Type B pancreatic cell (in vitro differentiated cells): ENCODE measurements at regions not wholly inside any gene's neighbourhood (a gene's known extent, or its start where the extent isn't known, plus 50 kb on each side); places are given as distances from the start of the nearest gene placed in this dataset.

ENCODE experiments used
- DNase-seq: peaks from one replicate; pipeline ENCODE4 v3.0.0; 2021; ENCODE audit warnings: mixed read lengths; ENCODE audit not compliant: unreplicated experiment; ENCODE audit errors: extremely low spot score
- H3K27ac Mint-ChIP-seq: 2 replicates; pipeline ENCODE4 v1.8.0; 2021; ENCODE audit warnings: mild to moderate bottlenecking, mixed read lengths
- H3K27me3 Mint-ChIP-seq: 2 replicates; pipeline ENCODE4 v1.8.0; 2021; ENCODE audit warnings: mixed read lengths
- H3K36me3 Mint-ChIP-seq: 2 replicates; pipeline ENCODE4 v1.8.0; 2021; ENCODE audit warnings: mixed read lengths
- H3K4me1 Mint-ChIP-seq: one replicate; pipeline ENCODE4 v1.8.0; 2021; ENCODE audit warnings: mixed read lengths; ENCODE audit not compliant: unreplicated experiment
- H3K4me3 Mint-ChIP-seq: 2 replicates; pipeline ENCODE4 v1.8.0; 2021; ENCODE audit warnings: mild to moderate bottlenecking, mixed read lengths
- H3K9me3 Mint-ChIP-seq: 2 replicates; pipeline ENCODE4 v1.8.0; 2021; ENCODE audit warnings: mixed read lengths
- CTCF ChIP-seq: fragments of 200-600 bp; sonication (generic); conservative IDR thresholded peaks from 2 replicates; pipeline ENCODE4 v1.5.0; 2021; ENCODE audit warnings: antibody characterized with exemption, mild to moderate bottlenecking

GRCh38 chr14:98748966-98749365, 523.0 kb downstream of the BCL11B start:
- no peaks in the 10 kb centered on the region for H3K4me1 Mint-ChIP-seq
- H3K27ac Mint-ChIP-seq = no peak overlapping the region
- no peaks in the 10 kb centered on the region for H3K9me3 Mint-ChIP-seq
- peaks cover 8% of the 10 kb centered on the region for H3K27me3 Mint-ChIP-seq
- H3K36me3 Mint-ChIP-seq = no peaks in the 10 kb centered on the region
- no peak overlapping the region for H3K4me3 Mint-ChIP-seq
- TF ChIP-seq CTCF = no peak
- no peak for DNase-seq

DNA sequence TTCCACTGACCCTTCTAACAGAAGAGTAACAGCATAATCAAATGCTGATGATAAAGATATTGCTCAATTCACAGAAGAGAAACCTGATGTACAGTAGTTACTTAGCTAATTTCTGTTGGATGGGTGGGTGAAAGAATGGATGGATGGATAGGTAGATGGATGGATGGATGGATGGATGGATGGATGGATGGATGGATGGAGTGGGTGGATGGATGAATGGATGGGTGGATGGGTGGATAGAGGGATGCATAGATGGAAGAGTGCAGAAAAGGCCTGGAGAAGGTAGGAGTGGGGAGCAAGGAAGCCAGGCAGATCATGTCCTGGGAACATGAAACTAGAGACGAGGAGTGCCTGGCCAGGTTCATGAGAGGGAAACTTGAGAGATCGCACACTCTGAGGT, 520.9 kb downstream of the BCL11B start:
- H3K9me3 Mint-ChIP-seq = peaks cover 5% of the 10 kb centered on the region
- H3K4me3 Mint-ChIP-seq = no peak overlapping the region
- H3K27ac Mint-ChIP-seq = no peak overlapping the region
- no peak for DNase-seq
- no peaks in the 10 kb centered on the region for H3K36me3 Mint-ChIP-seq
- no peaks in the 10 kb centered on the region for H3K4me1 Mint-ChIP-seq
- H3K27me3 Mint-ChIP-seq = peaks cover 8% of the 10 kb centered on the region
- TF ChIP-seq CTCF = no peak

DNA sequence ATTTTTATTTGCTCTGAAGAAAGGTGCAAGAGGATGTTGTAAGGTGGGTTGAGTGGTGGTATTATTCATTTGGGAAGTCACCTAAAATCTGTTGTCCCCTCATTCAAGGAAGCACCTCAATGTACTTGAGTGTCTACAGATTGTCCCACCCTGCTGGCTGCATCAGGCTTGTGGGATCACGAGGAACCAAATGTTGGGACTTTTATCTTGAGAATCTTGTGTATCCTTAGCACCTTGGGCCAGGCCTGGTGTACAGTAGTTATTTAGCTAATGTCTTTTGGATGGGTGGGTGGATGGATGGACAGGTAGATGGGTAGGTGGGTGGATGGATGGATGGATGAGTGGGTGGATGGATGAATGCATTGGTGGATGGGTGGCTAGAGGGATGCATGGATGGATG, 519.3 kb downstream of the BCL11B start:
- Mint-ChIP-seq H3K9me3 (peaks cover 10% of the 10 kb centered on the region), H3K4me1 (no peaks in the 10 kb centered on the region), H3K36me3 (no peaks in the 10 kb centered on the region), H3K27me3 (peaks cover 8% of the 10 kb centered on the region), H3K27ac (no peak overlapping the region), H3K4me3 (no peak overlapping the region)
- no peak for TF ChIP-seq CTCF
- no peak for DNase-seq

GRCh38 chr14:98754343-98755020, 517.5 kb downstream of the BCL11B start:
- peaks cover 4% of the 10 kb centered on the region for H3K27me3 Mint-ChIP-seq
- no peak for TF ChIP-seq CTCF
- DNase-seq = no peak
- no peak overlapping the region for H3K27ac Mint-ChIP-seq
- no peaks in the 10 kb centered on the region for H3K4me1 Mint-ChIP-seq
- H3K4me3 Mint-ChIP-seq = no peak overlapping the region
- H3K36me3 Mint-ChIP-seq = no peaks in the 10 kb centered on the region
- H3K9me3 Mint-ChIP-seq = peaks cover 11% of the 10 kb centered on the region

DNA sequence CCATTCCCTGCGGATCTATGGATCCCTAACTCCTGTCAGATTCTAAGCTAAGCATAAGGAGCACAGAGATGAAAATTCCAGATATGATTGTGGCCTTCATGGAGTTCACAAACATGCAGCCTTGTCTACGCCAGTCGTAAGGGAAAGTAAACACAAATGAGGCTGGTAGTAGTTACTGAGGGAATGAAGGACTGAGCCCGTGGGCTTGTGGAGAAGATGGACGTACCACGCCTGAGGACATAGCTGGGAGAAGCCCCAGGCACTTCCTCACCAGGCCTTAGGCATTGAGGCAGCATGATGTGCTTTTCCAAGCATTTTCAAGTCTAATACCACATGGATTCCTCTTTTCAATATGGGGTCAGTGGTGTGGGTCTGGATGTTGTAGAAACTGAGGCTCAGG, 515.2 kb downstream of the BCL11B start:
- DNase-seq = no peak
- no peak overlapping the region for H3K27ac Mint-ChIP-seq
- H3K27me3 Mint-ChIP-seq = no peaks in the 10 kb centered on the region
- peaks cover 19% of the 10 kb centered on the region for H3K9me3 Mint-ChIP-seq
- no peaks in the 10 kb centered on the region for H3K36me3 Mint-ChIP-seq
- no peaks in the 10 kb centered on the region for H3K4me1 Mint-ChIP-seq
- TF ChIP-seq CTCF = no peak
- no peak overlapping the region for H3K4me3 Mint-ChIP-seq

DNA sequence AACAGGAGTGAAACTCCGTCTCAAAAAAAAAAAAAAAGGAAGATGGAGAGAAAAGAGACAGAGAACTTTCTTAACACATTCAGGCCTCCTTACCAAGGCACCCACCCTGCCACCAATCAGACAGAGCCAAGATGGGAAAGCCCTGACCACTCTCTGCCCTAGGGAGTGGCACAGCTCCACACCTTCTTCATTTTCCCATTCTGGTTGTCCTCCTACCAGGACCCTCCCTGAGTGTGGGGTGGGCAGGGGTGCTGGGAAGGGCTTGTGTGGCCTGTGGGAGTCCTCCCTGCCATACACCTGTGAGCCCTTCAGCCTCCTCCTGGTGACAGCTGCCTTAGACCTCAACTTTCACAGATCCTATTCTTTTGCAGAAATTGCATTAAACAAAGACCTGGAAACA, 513.6 kb downstream of the BCL11B start:
- no peak for TF ChIP-seq CTCF
- no peak overlapping the region for H3K27ac Mint-ChIP-seq
- H3K4me1 Mint-ChIP-seq = no peaks in the 10 kb centered on the region
- no peaks in the 10 kb centered on the region for H3K27me3 Mint-ChIP-seq
- no peak for DNase-seq
- H3K9me3 Mint-ChIP-seq = peaks cover 19% of the 10 kb centered on the region
- H3K4me3 Mint-ChIP-seq = no peak overlapping the region
- no peaks in the 10 kb centered on the region for H3K36me3 Mint-ChIP-seq
